H7 (cell line): ENCODE measurements at regions not wholly inside any gene's neighbourhood (a gene's known extent, or its start where the extent isn't known, plus 50 kb on each side); places are given as distances from the start of the nearest gene placed in this dataset.

Source experiments
- DNase-seq: peaks from one replicate; pipeline ENCODE4 v3.0.0; 2012
- H3K27me3 ChIP-seq: 2 replicates; pipeline ENCODE4 v1.6.0; 2011; ENCODE audit warnings: mild to moderate bottlenecking, low read length; ENCODE audit not compliant: control insufficient read depth, insufficient read depth
- H3K36me3 ChIP-seq: replicated peaks from 2 replicates; pipeline ENCODE4 v1.5.1; 2011; ENCODE audit warnings: low read length; ENCODE audit not compliant: control insufficient read depth, insufficient read depth
- H3K4me3 ChIP-seq: 2 replicates; pipeline ENCODE4 v1.5.1; 2011; ENCODE audit warnings: low read depth, mild to moderate bottlenecking, control low read depth, low read length, moderate library complexity; ENCODE audit not compliant: insufficient read depth

DNA sequence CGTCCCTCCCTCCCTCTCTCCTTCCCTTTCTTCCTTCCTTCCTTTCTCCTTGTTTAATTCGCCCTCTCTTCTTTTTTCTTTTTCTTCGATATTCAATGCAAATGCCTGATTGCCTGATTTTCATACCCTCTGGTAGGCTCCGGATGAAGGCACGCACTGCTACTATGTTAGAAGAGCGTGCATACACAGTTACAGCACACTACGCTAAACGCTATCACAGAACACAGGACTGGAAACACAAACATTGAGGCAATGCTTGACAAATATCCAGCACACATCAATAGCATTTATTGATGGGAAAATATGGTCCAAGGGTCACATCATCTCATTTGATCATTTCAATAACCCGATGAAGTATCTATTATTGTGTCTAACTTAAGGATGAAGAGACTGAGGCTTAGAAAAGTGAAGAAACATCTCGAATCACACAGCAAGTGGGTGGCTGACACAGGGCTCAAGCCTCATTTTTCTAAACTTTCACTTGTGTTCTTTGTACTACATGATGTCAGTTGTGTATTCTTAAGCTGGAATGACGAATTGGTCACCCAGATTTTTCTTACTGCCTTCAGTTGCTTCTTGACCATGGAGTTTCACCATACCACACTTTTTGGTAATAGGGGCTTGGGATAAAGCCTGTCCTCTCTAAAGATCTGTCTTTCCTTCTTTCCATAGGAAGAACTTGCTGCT, 101.8 kb downstream of the TRIB2 start:
- no peak overlapping the region for H3K4me3 ChIP-seq
- no peaks in the 10 kb centered on the region for H3K27me3 ChIP-seq
- no peak for DNase-seq
- H3K36me3 ChIP-seq: no peaks in the 10 kb centered on the region

DNA sequence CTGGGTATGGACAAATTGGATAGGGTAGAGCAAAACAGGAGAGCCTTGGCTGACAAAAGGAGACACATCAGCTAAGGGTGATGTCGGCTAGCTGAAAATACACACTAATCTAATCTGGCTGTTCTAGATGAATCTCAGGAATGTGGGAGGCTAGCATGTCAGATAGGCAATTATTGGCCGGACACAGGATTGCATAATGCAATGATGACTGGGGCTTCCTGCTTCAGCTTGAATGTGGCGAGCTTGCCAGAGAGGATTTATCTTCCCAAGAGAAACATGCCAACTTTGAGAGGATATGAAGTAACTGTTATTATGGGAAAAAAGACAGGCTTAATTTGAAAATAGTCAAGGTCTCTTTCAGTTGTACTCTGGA, 102.4 kb downstream of the TRIB2 start:
- H3K36me3 ChIP-seq: no peaks in the 10 kb centered on the region
- no peaks in the 10 kb centered on the region for H3K27me3 ChIP-seq
- DNase-seq: no peak
- H3K4me3 ChIP-seq: no peak overlapping the region

DNA sequence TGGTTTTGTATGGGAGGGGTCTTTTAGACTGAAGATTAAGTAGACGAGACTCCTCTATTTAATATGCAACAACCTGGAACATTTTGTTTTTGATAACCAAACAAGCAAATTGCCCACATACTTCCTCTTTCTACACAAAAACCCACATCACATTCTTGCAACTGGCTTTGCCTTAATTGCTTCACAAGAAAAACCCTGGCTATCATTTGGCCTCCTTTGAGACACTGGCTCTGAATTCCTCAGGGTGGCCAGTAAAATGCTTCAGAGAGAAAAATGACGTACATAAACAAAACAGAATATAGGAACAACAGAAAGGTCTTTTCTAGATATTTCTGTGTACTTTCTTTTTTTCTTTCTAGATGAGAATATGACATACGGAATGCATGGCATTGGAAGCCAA, 103.0 kb downstream of the TRIB2 start:
- no peaks in the 10 kb centered on the region for H3K36me3 ChIP-seq
- no peak overlapping the region for H3K4me3 ChIP-seq
- DNase-seq: no peak
- no peaks in the 10 kb centered on the region for H3K27me3 ChIP-seq

GRCh38 chr2:12821656-12822055, 104.9 kb downstream of the TRIB2 start:
- H3K4me3 ChIP-seq: no peak overlapping the region
- H3K27me3 ChIP-seq: no peaks in the 10 kb centered on the region
- H3K36me3 ChIP-seq: no peaks in the 10 kb centered on the region
- DNase-seq: no peak

- Histone ChIP-seq H3K36me3 (no peaks in the 10 kb centered on the region), H3K27me3 (no peaks in the 10 kb centered on the region), H3K4me3 (no peak overlapping the region)
- DNase-seq: no peak
These were observed 107.6 kb downstream of the TRIB2 start for GRCh38 chr2:12824351-12824777.

GRCh38 chr2:12824778-12825379, 108.1 kb downstream of the TRIB2 start:
- DNase-seq: no peak
- Histone ChIP-seq H3K36me3 (no peaks in the 10 kb centered on the region), H3K4me3 (no peak overlapping the region), H3K27me3 (no peaks in the 10 kb centered on the region)

GRCh38 chr2:12826781-12827180, 110.0 kb downstream of the TRIB2 start:
- no peak overlapping the region for H3K4me3 ChIP-seq
- no peaks in the 10 kb centered on the region for H3K36me3 ChIP-seq
- H3K27me3 ChIP-seq: no peaks in the 10 kb centered on the region
- DNase-seq: no peak

DNA sequence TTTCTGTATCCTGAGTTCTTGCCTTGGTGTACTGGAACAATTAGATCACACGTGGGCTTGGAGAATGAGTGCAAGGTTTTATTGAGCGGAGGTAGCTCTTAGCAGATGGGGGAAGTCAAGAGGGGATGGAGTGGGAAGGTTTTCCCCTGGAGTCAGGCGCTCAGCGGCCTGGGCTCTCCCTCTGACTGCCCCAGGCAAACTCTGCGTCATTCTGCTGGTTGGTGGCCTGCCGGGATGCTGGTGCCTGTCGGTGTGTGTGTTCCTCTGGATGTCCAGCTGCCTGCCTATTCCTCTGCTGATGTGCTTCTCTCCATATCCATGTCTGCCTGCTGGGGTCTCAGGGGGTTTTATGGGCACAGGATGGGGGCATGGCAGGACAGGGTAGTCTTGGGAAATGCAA, 111.0 kb downstream of the TRIB2 start:
- H3K4me3 ChIP-seq: no peak overlapping the region
- no peaks in the 10 kb centered on the region for H3K36me3 ChIP-seq
- no peak for DNase-seq
- H3K27me3 ChIP-seq: no peaks in the 10 kb centered on the region

- Histone ChIP-seq H3K36me3 (no peaks in the 10 kb centered on the region), H3K27me3 (no peaks in the 10 kb centered on the region), H3K4me3 (no peak overlapping the region)
- DNase-seq: peak; percentile 30
These were observed 112.2 kb downstream of the TRIB2 start for GRCh38 chr2:12828980-12829379.

DNA sequence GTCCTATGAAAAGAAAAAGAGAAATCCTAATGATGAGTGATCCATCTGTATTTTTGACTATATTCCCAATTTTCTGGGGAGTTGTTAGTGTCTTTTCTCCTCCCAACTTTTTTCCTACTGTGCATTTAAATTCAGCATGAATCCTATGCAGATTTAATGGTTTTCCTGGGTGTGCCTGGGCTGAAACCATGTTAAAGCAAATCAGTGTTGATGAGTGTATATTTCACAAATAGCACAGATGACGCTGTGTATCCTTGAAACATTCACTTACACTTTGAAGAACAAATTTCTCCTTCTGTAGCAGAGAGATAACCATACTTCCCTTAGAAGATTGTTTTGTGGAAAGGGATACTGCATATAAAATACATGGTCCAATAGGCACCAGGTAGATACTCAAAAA, 114.3 kb downstream of the TRIB2 start:
- H3K4me3 ChIP-seq: no peak overlapping the region
- H3K36me3 ChIP-seq: no peaks in the 10 kb centered on the region
- DNase-seq: no peak
- no peaks in the 10 kb centered on the region for H3K27me3 ChIP-seq

- no peaks in the 10 kb centered on the region for H3K36me3 ChIP-seq
- DNase-seq: no peak
- no peak overlapping the region for H3K4me3 ChIP-seq
- no peaks in the 10 kb centered on the region for H3K27me3 ChIP-seq
These were observed 117.5 kb downstream of the TRIB2 start for GRCh38 chr2:12834239-12834638.

- DNase-seq: no peak
- Histone ChIP-seq H3K27me3 (no peaks in the 10 kb centered on the region), H3K4me3 (no peak overlapping the region), H3K36me3 (no peaks in the 10 kb centered on the region)
These were observed 119.0 kb downstream of the TRIB2 start for GRCh38 chr2:12835733-12836132.

- no peak for DNase-seq
- Histone ChIP-seq H3K27me3 (no peaks in the 10 kb centered on the region), H3K4me3 (no peak overlapping the region), H3K36me3 (no peaks in the 10 kb centered on the region)
These were observed 122.6 kb downstream of the TRIB2 start for GRCh38 chr2:12839339-12839738.

DNA sequence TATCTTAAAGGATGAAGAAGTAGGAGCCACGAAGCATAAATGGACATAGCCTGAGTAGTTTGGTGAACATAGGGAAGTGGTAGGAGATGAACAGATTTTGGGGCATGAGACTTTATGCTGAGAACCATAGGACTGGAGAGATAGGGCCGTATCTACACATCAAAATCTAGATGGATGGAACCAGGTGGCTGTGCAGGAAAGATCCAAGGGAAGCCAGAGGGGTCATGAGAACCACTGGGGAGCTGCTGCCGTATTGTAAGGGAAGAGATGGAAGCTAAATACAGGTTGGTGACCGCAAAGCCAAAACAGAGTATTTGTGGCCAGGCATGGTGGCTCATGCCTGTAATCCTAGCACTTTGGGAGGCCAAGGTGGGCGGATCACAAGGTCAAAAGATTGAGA, 124.3 kb downstream of the TRIB2 start:
- H3K36me3 ChIP-seq: no peaks in the 10 kb centered on the region
- DNase-seq: no peak
- H3K4me3 ChIP-seq: no peak overlapping the region
- H3K27me3 ChIP-seq: no peaks in the 10 kb centered on the region

GRCh38 chr2:12842917-12843316, 126.2 kb downstream of the TRIB2 start:
- H3K36me3 ChIP-seq: no peaks in the 10 kb centered on the region
- no peaks in the 10 kb centered on the region for H3K27me3 ChIP-seq
- DNase-seq: no peak
- no peak overlapping the region for H3K4me3 ChIP-seq

DNA sequence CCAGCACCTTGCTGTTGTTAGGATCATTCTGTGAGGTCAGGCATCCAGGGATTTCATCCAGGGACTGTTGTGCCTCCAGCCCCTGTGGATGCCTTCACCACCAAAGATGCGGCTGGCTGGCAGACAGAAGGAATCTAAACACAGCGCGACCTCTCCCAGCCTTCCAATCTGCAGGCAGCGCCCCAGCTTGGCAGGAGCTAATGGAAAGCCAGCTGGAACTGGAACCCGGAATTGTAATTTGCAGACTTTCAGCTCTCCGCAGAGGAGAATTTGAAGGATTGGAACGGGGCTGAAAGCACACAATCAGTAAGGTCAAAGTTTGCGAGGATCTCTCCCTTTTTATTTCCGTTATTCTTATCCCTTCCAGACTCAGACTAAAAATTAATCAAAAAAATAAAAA, 127.8 kb downstream of the TRIB2 start:
- Histone ChIP-seq H3K4me3 (no peak overlapping the region), H3K27me3 (no peaks in the 10 kb centered on the region)
- DNase-seq: no peak

More for the DNA sequence above, 127.8 kb downstream of the TRIB2 start:
- H3K36me3 ChIP-seq: no peaks in the 10 kb centered on the region
